Testis (tissue), 2 donors: ENCODE measurements at regions not wholly inside any gene's neighbourhood (a gene's known extent, or its start where the extent isn't known, plus 50 kb on each side); places are given as distances from the start of the nearest gene placed in this dataset.

Experiments used
- DNase-seq: peaks from one replicate; pipeline ENCODE4 v3.0.0-alpha.2; 2019
- H3K27ac ChIP-seq, 2 donors: fragments of 200-600 bp; sonication (generic); one replicate each; pipeline ENCODE4 v1.5.1; 2019
- H3K27me3 ChIP-seq: fragments of 200-600 bp; sonication (generic); one replicate; pipeline ENCODE4 v1.5.1; 2019
- H3K36me3 ChIP-seq: fragments of 200-600 bp; sonication (generic); one replicate; pipeline ENCODE4 v1.5.1; 2017; ENCODE audit warnings: low read depth; ENCODE audit errors: missing control alignments
- H3K4me1 ChIP-seq: fragments of 200-600 bp; sonication (generic); one replicate; pipeline ENCODE4 v1.5.1; 2019
- H3K4me3 ChIP-seq, 2 donors: fragments of 200-600 bp; sonication (generic); one replicate each; pipeline ENCODE4 v1.5.1; 2017 to 2019
- H3K9me3 ChIP-seq: fragments of 200-600 bp; sonication (generic); one replicate; pipeline ENCODE4 v1.5.1; 2017
- CTCF ChIP-seq, 3 experiments: fragments of 450-650 bp in 2 of 3; fragments of 200-600 bp in 1 of 3; sonication (generic) in 1 of 3; IDR thresholded peaks; one replicate each; pipeline ENCODE4 v1.5.1; 2016 to 2019; ENCODE audit warnings: antibody characterized with exemption in 3 of 3, mild to moderate bottlenecking in 2 of 3, moderate library complexity in 1 of 3
- POLR2A ChIP-seq: fragments of 450-650 bp; IDR thresholded peaks from one replicate; pipeline ENCODE4 v1.6.1; 2017; ENCODE audit warnings: antibody characterized with exemption, mild to moderate bottlenecking, moderate library complexity
- WGBS, 2 donors: methylation state at CpG; one replicate each; pipeline ENCODE4 v1.1.5; 2018; 5-methylcytosine and 5-hydroxymethylcytosine counted together
- intact Hi-C: fragments of 100-400 bp; cut with DNase I; formaldehyde crosslinking; loops from one replicate; pipeline ENCODE4 v1.15.1; 2023; ENCODE audit warnings: low total_unique reads

GRCh38 chr3:59245300-59245858 lies 195.6 kb upstream of the CFAP20DC start:
- DNase-seq = no peak
- WGBS, 2 donors = 23 to 24% methylated on average over 5 of the region's 5 CpGs
- intact Hi-C loops = no loop called here

GRCh38 chr3:59244343-59244742 lies 194.5 kb upstream of the CFAP20DC start:
- H3K9me3 ChIP-seq = no peaks in the 10 kb centered on the region
- no peak for DNase-seq
- H3K27ac ChIP-seq = no peak overlapping the region
- intact Hi-C loops = no loop called here
- TF ChIP-seq CTCF (IDR thresholded peaks at IDR 0.05) (no peak), POLR2A (no peak)
- peaks cover 6% of the 10 kb centered on the region for H3K4me1 ChIP-seq
- no peak overlapping the region for H3K4me3 ChIP-seq
- no peaks in the 10 kb centered on the region for H3K36me3 ChIP-seq
- no peaks in the 10 kb centered on the region for H3K27me3 ChIP-seq
- 85 to 93% methylated on average over 6 of the region's 6 CpGs for WGBS, 2 donors

More at GRCh38 chr3:59245300-59245858, 195.6 kb upstream of the CFAP20DC start:
- H3K4me1 ChIP-seq = peaks cover 6% of the 10 kb centered on the region
- H3K9me3 ChIP-seq = no peaks in the 10 kb centered on the region
- H3K27ac ChIP-seq = no peak overlapping the region
- no peak overlapping the region for H3K4me3 ChIP-seq
- TF ChIP-seq POLR2A (no peak), CTCF (IDR thresholded peaks at IDR 0.05) (no peak)
- H3K27me3 ChIP-seq = no peaks in the 10 kb centered on the region
- H3K36me3 ChIP-seq = no peaks in the 10 kb centered on the region

GRCh38 chr3:59243476-59243875 lies 193.7 kb upstream of the CFAP20DC start:
- TF ChIP-seq POLR2A = no peak
- Histone ChIP-seq H3K9me3 (no peaks in the 10 kb centered on the region), H3K36me3 (no peaks in the 10 kb centered on the region), H3K27ac (no peak overlapping the region), H3K27me3 (no peaks in the 10 kb centered on the region), H3K4me3 (no peak overlapping the region), H3K4me1 (peaks cover 6% of the 10 kb centered on the region)
- 85 to 94% methylated on average over 1 of the region's 1 CpG for WGBS, 2 donors
- no peak for DNase-seq
- intact Hi-C loops = no loop called here

DNA sequence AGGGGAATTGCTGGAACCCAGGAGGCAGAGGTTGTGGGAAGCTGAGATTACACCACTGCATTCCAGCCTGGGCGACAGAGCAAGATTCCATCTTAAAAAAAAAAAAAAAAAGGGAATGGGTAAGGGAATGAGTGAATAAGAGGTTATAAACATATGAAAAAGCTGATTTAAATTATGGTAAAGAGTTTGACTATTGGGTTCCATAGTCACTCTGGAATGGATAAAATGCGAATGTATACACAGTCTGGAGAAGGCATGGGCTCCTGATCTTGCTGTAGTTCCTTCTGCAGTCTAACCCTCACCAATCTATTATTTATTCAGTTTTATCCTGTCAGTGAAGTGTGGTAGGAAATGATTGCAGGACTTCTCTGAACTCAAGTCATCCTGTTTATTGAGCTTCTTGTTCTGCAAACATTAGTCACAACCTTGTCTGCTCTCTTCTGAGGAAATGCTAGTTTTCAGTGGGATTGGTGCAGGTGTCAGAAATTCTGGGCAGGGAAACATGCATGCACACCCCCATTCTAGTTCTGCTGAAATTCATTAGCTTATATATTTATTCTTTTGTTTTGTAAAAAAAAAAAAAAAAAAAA lies 190.9 kb upstream of the CFAP20DC start:
- TF ChIP-seq CTCF (IDR thresholded peaks at IDR 0.05) (no peak), POLR2A (no peak)
- Histone ChIP-seq H3K27me3 (no peaks in the 10 kb centered on the region), H3K27ac (no peak overlapping the region), H3K9me3 (no peaks in the 10 kb centered on the region), H3K4me1 (peaks cover 5% of the 10 kb centered on the region), H3K4me3 (no peak overlapping the region), H3K36me3 (no peaks in the 10 kb centered on the region)
- intact Hi-C loops = no loop called here
- 83 to 92% methylated on average over 2 of the region's 2 CpGs for WGBS, 2 donors
- DNase-seq = no peak

DNA sequence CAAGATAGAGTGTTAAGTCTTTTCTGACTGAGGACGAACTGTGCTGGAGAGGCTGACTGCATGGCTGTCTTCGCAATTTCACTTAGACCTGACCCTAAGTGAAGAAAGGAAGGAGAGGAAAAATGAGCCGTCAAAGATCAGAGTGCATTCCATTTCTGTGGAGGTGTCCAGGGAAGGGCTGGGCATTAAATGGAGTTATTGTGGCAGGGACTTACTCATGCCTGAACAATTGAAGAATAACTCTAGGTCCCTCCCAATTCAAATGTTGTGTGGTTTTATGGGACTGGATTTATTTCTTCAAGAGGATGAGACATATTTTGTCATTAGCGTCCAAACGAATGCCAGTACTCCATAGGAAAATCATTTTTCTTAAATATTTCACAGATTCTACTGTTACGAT lies 187.3 kb upstream of the CFAP20DC start:
- Histone ChIP-seq H3K36me3 (no peaks in the 10 kb centered on the region), H3K4me3 (no peak overlapping the region), H3K27me3 (no peaks in the 10 kb centered on the region), H3K27ac (no peak overlapping the region), H3K9me3 (no peaks in the 10 kb centered on the region), H3K4me1 (no peaks in the 10 kb centered on the region)
- 88 to 89% methylated on average over 6 of the region's 6 CpGs for whole genome bisulfite sequencing, 2 donors
- DNase-seq = no peak
- no peak for TF ChIP-seq CTCF (IDR thresholded peaks at IDR 0.05)
- TF ChIP-seq POLR2A = no peak
- intact Hi-C loops = no loop called here
